ENCODE measurements at regions not wholly inside any gene's neighbourhood (a gene's known extent, or its start where the extent isn't known, plus 50 kb on each side); places are given as distances from the start of the nearest gene placed in this dataset.

- Histone ChIP-seq H3K36me3 (replicated peaks in 1 of 2; ENCODE audit: control insufficient read depth in 1 of 2, insufficient read depth in 2 of 2, low read length in 2 of 2) (no peaks in the 10 kb centered on the region), H4K20me1 (ENCODE audit: insufficient read depth, low read length) (no peaks in the 10 kb centered on the region), H3K4me1 (ENCODE audit: control insufficient read depth in 1 of 2, insufficient read depth in 2 of 2, low read length in 2 of 2) (no peaks in the 10 kb centered on the region), H3K4me3 (replicated peaks in 1 of 3; ENCODE audit: low read depth in 2 of 3, low read length in 3 of 3) (no peak overlapping the region), H3K27me3 (ENCODE audit: control insufficient read depth in 2 of 2, insufficient read depth in 2 of 2, low read length in 2 of 2) (no peaks in the 10 kb centered on the region), H3K79me2 (ENCODE audit: insufficient read depth, low read length) (no peaks in the 10 kb centered on the region), H3K4me2 (replicated peaks; ENCODE audit: extremely low read depth, low read length, poor library complexity, severe bottlenecking) (no peak overlapping the region), H3K9me3 (replicated peaks in 1 of 2; ENCODE audit: control insufficient read depth in 1 of 2, insufficient read depth in 1 of 2, low read length in 2 of 2) (peaks cover 3 to 11% of the 10 kb centered on the region in 2 donors), H3K9ac (ENCODE audit: insufficient read depth, low read length, poor library complexity, severe bottlenecking) (no peak overlapping the region), H2AFZ (ENCODE audit: insufficient read depth, low read depth, low read length, poor library complexity, severe bottlenecking) (no peak overlapping the region), H3K27ac (ENCODE audit: low read depth in 1 of 2, low read length in 2 of 2) (no peak overlapping the region)
- H3K27ac Mint-ChIP-seq: no peak overlapping the region
- peaks cover 2 to 8% (median 4%) of the 10 kb centered on the region in 3 donors for H3K27me3 Mint-ChIP-seq (ENCODE audit: low read depth in 3 of 3)
- no peak for DNase-seq
- no peaks in the 10 kb centered on the region for H3K4me1 Mint-ChIP-seq
- no peaks in the 10 kb centered on the region for H3K36me3 Mint-ChIP-seq
- no peak for TF ChIP-seq CTCF (IDR thresholded peaks at IDR 0.05)
- intact Hi-C loops (cut with micrococcal nuclease): no loop called here
- peaks cover 2 to 8% (median 6%) of the 10 kb centered on the region in 7 donors for H3K9me3 Mint-ChIP-seq
- WGBS (ENCODE audit: insufficient coverage): 100% methylated on average over 1 of the region's 4 CpGs
- no peak overlapping the region for H3K4me3 Mint-ChIP-seq
These were observed 253.0 kb upstream of the PPFIA2 start for GRCh38 chr12:82012176-82012575.

- no peak overlapping the region for H3K9ac ChIP-seq (ENCODE audit: insufficient read depth, low read length, poor library complexity, severe bottlenecking)
- H3K4me1 ChIP-seq (ENCODE audit: control insufficient read depth in 1 of 2, insufficient read depth in 2 of 2, low read length in 2 of 2): no peaks in the 10 kb centered on the region
- no peaks in the 10 kb centered on the region for H3K79me2 ChIP-seq (ENCODE audit: insufficient read depth, low read length)
- H4K20me1 ChIP-seq (ENCODE audit: insufficient read depth, low read length): no peaks in the 10 kb centered on the region
- Mint-ChIP-seq H3K9me3 (peaks cover 0 to 6% (median 0%) of the 10 kb centered on the region in 7 donors), H3K27me3 (ENCODE audit: low read depth in 3 of 3) (peaks cover 2 to 6% (median 5%) of the 10 kb centered on the region in 3 donors), H3K27ac (no peak overlapping the region), H3K36me3 (no peaks in the 10 kb centered on the region), H3K4me3 (no peak overlapping the region), H3K4me1 (no peaks in the 10 kb centered on the region)
- intact Hi-C loops (cut with micrococcal nuclease): no loop called here
- no peak for TF ChIP-seq CTCF (IDR thresholded peaks at IDR 0.05)
- no peak overlapping the region for H2AFZ ChIP-seq (ENCODE audit: insufficient read depth, low read depth, low read length, poor library complexity, severe bottlenecking)
- H3K27ac ChIP-seq (ENCODE audit: low read depth in 1 of 2, low read length in 2 of 2): no peak overlapping the region
- H3K36me3 ChIP-seq (replicated peaks in 1 of 2; ENCODE audit: control insufficient read depth in 1 of 2, insufficient read depth in 2 of 2, low read length in 2 of 2): no peaks in the 10 kb centered on the region
- no peaks in the 10 kb centered on the region for H3K9me3 ChIP-seq (replicated peaks in 1 of 2; ENCODE audit: control insufficient read depth in 1 of 2, insufficient read depth in 1 of 2, low read length in 2 of 2)
- no peak overlapping the region for H3K4me2 ChIP-seq (replicated peaks; ENCODE audit: extremely low read depth, low read length, poor library complexity, severe bottlenecking)
- no peak for DNase-seq
- H3K27me3 ChIP-seq (ENCODE audit: control insufficient read depth in 2 of 2, insufficient read depth in 2 of 2, low read length in 2 of 2): no peaks in the 10 kb centered on the region
- 67% methylated on average over 1 of the region's 2 CpGs for WGBS (ENCODE audit: insufficient coverage)
- no peak overlapping the region for H3K4me3 ChIP-seq (replicated peaks in 1 of 3; ENCODE audit: low read depth in 2 of 3, low read length in 3 of 3)
These were observed 250.4 kb upstream of the PPFIA2 start for GRCh38 chr12:82009524-82009923.

Data from CD14-positive monocyte (primary cell).